HG02798 (cell line): ENCODE measurements at regions not wholly inside any gene's neighbourhood (a gene's known extent, or its start where the extent isn't known, plus 50 kb on each side); places are given as distances from the start of the nearest gene placed in this dataset.
"Not testable (repeated sequence)": the region's sequence is repeated elsewhere in the genome, so short reads cannot be mapped to it uniquely, and the experiment has no call there.

Experiments
- ATAC-seq: cut with Tn5 transposase; IDR thresholded peaks from one replicate; pipeline ENCODE4 v1.9.1; 2021; ENCODE audit warnings: mild to moderate bottlenecking; ENCODE audit not compliant: unreplicated experiment, poor library complexity

- no peak for ATAC-seq
Measured at GRCh38 chrX:69431420-69431819, 72.7 kb upstream of the NALF2 start.

DNA sequence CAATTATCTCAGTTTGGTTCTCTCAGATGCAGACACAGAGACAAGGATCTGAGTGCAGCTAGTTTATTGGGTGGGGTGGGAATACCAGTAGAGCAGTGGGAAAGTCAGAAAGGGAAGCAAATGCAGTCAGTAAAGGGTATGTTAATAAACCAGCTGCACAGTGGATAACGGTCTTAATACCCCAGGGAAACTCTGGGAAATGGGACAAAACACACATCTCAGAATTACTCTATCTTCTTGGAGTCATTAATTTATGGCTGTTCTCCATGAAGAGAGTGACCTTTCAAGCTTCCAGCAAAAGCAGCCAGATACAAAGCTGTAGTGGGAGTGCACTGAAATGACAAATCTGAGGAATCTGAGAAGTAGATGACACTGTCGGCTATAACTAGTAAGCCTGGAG lies 73.3 kb upstream of the NALF2 start:
- no peak for ATAC-seq

- no peak for ATAC-seq
Measured at GRCh38 chrX:69429339-69430015, 74.6 kb upstream of the NALF2 start.

- no peak for ATAC-seq
Measured at GRCh38 chrX:69428216-69428615, 75.9 kb upstream of the NALF2 start.

- ATAC-seq = no peak
Measured at GRCh38 chrX:69424910-69425309, 79.2 kb upstream of the NALF2 start.

GRCh38 chrX:69424161-69424560 lies 80.0 kb upstream of the NALF2 start:
- no peak for ATAC-seq

- not testable (repeated sequence) for ATAC-seq
Measured at GRCh38 chrX:69422208-69422607, 81.9 kb upstream of the NALF2 start.

- ATAC-seq = no peak
Measured at GRCh38 chrX:69415698-69416097, 88.4 kb upstream of the NALF2 start.

GRCh38 chrX:69412661-69413060 lies 91.5 kb upstream of the NALF2 start:
- ATAC-seq = no peak

GRCh38 chrX:69398881-69399280 lies 105.2 kb upstream of the NALF2 start:
- ATAC-seq = no peak

GRCh38 chrX:69396916-69397315 lies 107.2 kb upstream of the NALF2 start:
- ATAC-seq = no peak

DNA sequence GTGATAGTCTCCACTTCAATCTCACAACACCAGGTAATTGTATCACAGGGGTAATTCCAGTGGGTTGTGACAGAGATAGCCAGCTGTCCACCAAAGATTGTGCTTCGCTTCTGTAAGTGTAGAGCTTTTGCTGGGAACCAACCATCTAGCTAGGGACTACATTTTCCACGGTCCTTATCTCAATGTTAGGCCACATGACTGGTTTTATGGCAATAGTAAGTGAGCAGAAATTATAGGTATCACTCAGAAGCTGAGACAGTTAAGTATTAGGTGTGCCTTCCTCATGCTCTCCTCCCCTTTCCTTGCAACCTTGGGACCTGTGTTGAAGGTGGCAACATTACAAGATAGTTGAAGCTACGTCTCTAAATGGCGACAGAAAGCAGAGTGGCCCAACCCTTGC lies 108.8 kb upstream of the NALF2 start:
- no peak for ATAC-seq

- no peak for ATAC-seq
Measured at GRCh38 chrX:69389101-69389501, 115.0 kb upstream of the NALF2 start.

DNA sequence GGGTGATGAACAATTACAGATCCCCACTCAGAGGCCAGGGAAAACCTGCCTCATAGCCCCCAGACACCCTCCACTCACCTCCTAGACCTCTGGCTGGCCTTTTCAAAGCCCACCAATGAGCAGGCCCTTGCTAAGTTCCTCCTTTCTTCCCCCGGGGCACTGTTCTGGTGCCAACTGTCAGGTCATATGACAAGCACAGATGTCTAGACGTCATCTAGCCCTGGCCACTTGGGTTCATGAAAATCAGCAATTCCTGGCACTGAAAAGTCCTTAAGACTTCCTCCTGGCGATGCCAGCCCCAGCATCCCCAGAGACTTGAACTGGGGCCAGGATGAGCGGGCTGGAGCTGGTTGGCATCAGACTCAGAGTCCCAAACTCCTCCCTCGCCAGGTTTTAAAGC lies 115.6 kb upstream of the NALF2 start:
- no peak for ATAC-seq

GRCh38 chrX:69387567-69388487 lies 116.3 kb upstream of the NALF2 start:
- ATAC-seq = no peak

DNA sequence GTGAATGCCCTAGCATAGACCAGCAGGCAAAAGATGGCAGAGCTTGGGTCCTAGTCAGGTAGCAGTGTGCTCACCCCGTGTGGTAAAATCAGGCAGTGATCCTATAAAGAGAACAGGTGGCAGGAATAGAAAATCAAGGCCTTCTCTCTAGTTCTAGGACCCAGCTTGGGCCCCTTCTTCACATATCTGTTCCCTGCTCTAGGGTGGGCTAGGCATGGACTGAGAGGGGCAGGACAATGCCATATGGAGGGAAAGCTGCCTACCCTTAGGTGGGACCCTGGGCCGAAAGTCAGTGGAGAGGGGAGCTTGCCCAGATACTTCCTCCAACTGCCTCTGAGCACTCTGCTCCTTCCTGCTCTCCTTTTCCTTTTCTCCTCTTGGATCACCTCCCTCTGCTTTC lies 117.4 kb upstream of the NALF2 start:
- no peak for ATAC-seq

DNA sequence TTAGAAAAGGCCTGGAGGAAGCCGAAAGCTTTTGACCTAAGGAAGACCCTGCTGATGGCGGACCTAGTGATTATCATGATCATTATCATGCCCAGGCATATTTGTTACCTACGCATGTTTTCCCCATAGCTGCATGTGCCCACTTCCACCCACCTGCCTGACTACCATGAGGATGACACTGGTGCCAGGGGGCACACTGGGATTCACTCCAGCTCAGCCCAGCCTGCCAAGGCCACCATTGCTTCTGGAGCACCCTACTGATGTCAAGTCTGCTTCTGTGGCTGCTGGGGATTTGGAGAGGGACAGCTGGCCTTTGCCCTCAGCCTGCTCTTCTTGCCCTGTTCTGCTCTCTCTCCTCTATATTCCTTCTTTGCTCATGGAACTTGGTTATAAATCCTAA lies 124.7 kb upstream of the NALF2 start:
- ATAC-seq = no peak

- ATAC-seq = no peak
Measured at GRCh38 chrX:69374569-69374968, 129.6 kb upstream of the NALF2 start.

DNA sequence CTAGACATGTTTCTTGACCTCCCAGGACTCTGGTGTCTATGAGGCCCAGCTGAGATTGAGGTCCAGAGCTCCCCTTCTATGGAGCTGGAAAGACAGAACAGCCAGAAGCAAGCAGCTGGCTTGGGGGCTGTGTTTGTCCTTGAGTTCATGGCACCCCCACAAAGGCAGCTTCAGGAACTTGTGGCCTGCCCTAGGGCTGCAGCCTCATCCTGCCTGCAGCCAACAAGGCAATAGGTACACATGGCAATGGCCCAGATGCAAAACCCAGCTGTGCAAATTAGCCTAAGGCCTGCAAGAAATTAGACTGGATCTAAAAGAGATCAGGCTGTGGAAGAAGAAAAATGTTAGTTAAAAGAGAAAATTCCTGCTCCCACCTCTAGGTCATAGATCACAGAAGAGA lies 131.7 kb upstream of the NALF2 start:
- no peak for ATAC-seq

DNA sequence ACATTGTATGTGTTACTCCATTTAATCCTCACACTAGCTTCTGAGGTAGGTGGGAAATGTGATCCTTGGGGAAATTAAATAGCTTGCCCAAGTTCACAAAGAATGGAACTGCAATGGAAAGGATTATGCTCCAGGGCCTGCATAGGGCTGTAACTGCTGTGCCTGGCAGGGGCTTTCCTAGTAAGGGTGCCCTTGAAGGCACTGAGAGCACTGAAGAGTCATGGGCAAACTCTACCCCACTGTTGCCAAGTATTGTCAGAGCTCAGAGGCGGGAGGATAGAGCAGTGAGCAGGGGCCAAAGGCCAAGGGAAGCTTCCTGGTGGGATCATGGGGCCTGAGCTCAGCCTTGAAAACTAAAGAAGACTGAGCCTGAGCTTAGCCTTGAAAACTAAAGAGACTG lies 133.0 kb upstream of the NALF2 start:
- no peak for ATAC-seq

DNA sequence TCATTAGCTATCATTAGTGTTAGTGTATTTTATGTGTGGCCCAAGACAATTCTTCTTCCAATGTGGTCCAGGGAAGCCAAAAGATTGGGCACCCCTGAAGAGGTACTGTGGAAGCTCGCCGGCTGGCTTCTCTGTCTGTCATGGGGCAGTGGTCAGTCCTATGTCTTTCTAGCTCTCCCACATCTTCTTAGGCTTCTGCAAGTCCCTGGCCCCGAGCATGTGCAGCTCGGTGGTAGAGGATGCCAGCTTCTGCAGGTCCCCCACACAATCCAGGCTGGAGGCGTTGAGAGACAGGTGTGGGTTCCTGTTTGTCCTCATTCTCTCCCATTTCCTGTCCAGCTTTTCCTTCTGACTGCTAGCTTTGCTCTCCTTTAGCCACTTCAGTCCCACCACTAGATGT lies 134.1 kb upstream of the NALF2 start:
- ATAC-seq = no peak

- peak; percentile 60 for ATAC-seq
Measured at GRCh38 chrX:69366183-69366582, 137.9 kb upstream of the NALF2 start.
